H1 (cell line): ENCODE measurements at regions not wholly inside any gene's neighbourhood (a gene's known extent, or its start where the extent isn't known, plus 50 kb on each side); places are given as distances from the start of the nearest gene placed in this dataset.

Source experiments
- CTCF ChIA-PET: fragments of 300-600 bp; sonication (Branson Sonifier 250); formaldehyde crosslinking; loops from one replicate; lab custom pipeline; 2021; ENCODE audit not compliant: partially characterized antibody; lab: Charles Lee
- POLR2A ChIA-PET: fragments of 300-600 bp; sonication (Branson Sonifier 250); formaldehyde crosslinking; loops from one replicate; lab custom pipeline; 2021; ENCODE audit warnings: inconsistent platforms; ENCODE audit not compliant: partially characterized antibody; lab: Charles Lee
- DNase-seq, 2 experiments: peaks; one replicate each; pipeline versions ENCODE4 v3.0.0 to v3.0.0-alpha.2; 2010 to 2022; ENCODE audit warnings: low spot score in 2 of 2, low read depth in 1 of 2, mixed read lengths in 1 of 2
- FAIRE-seq: peaks from 2 replicates; lab custom pipeline; 2011; peaks lifted over from hg19 to GRCh38; lab: Jason Lieb, UNC
- H2AFZ ChIP-seq: 2 replicates; pipeline ENCODE4 v1.8.1; 2012; ENCODE audit warnings: low read length, inconsistent platforms
- H2AK5ac ChIP-seq: 2 replicates; pipeline ENCODE4 v1.6.1; 2013; ENCODE audit warnings: low read depth, low read length
- H2BK120ac ChIP-seq: replicated peaks from 2 replicates; pipeline ENCODE3; 2013; ENCODE audit warnings: low read depth, low read length, inconsistent platforms
- H2BK12ac ChIP-seq: 2 replicates; pipeline ENCODE4 v1.6.1; 2013; ENCODE audit warnings: low read depth, low read length
- H2BK15ac ChIP-seq: 2 replicates; pipeline ENCODE4 v1.6.1; 2013; ENCODE audit warnings: low read length
- H2BK20ac ChIP-seq: 2 replicates; pipeline ENCODE4 v1.6.1; 2013; ENCODE audit warnings: low read length
- H2BK5ac ChIP-seq: 2 replicates; pipeline ENCODE4 v1.6.1; 2013; ENCODE audit warnings: low read depth, low read length
- H3K14ac ChIP-seq: 2 replicates; pipeline ENCODE4 v1.6.1; 2013; ENCODE audit warnings: inconsistent platforms; ENCODE audit not compliant: insufficient read length
- H3K18ac ChIP-seq: 2 replicates; pipeline ENCODE4 v1.6.1; 2013; ENCODE audit warnings: low read length; ENCODE audit errors: extremely low read depth
- H3K23ac ChIP-seq: 2 replicates; pipeline ENCODE4 v1.6.1; 2013; ENCODE audit warnings: inconsistent platforms; ENCODE audit not compliant: insufficient read length
- H3K23me2 ChIP-seq: 2 replicates; pipeline ENCODE4 v1.6.1; 2013; ENCODE audit warnings: low read depth, low read length
- H3K27ac ChIP-seq: 2 replicates; pipeline ENCODE4 v1.6.1; 2011; ENCODE audit warnings: low read depth, low read length, inconsistent platforms
- H3K27me3 ChIP-seq, 4 experiments: replicated peaks in 1 of 4; 1 replicate in 1 of 4; 2 replicates in 3 of 4; pipeline versions ENCODE4 v1.6.1 to v1.8.1; 2011 to 2013; ENCODE audit warnings: low read length in 3 of 4, mild to moderate bottlenecking in 3 of 4, inconsistent platforms in 2 of 4, mixed read lengths in 2 of 4, moderate library complexity in 1 of 4; ENCODE audit not compliant: control insufficient read depth in 3 of 4, insufficient read depth in 3 of 4; ENCODE audit errors: extremely low read depth in 1 of 4
- H3K36me3 ChIP-seq, 4 experiments: 2 replicates each; pipeline versions ENCODE4 v1.6.1 to v1.8.1; 2011 to 2013; ENCODE audit warnings: mild to moderate bottlenecking in 4 of 4, low read length in 3 of 4, moderate library complexity in 2 of 4, control low read depth in 1 of 4, inconsistent platforms in 1 of 4; ENCODE audit not compliant: insufficient read depth in 4 of 4, control insufficient read depth in 2 of 4
- H3K4ac ChIP-seq: replicated peaks from 2 replicates; pipeline ENCODE3; 2013; ENCODE audit warnings: low read length, low read depth, mixed read lengths, inconsistent platforms; ENCODE audit not compliant: insufficient read length
- H3K4me1 ChIP-seq, 4 experiments: replicated peaks in 1 of 4; 1 replicate in 1 of 4; 2 replicates in 3 of 4; pipeline versions ENCODE4 v1.6.1 to v1.8.1; 2011 to 2013; ENCODE audit warnings: low read length in 3 of 4, inconsistent platforms in 2 of 4, mixed read lengths in 1 of 4; ENCODE audit not compliant: insufficient read depth in 4 of 4, control insufficient read depth in 3 of 4
- H3K4me2 ChIP-seq, 2 experiments: 2 replicates each; pipeline versions ENCODE4 v1.6.1 to v1.8.1; 2011 to 2013; ENCODE audit warnings: low read depth in 2 of 2, low read length in 2 of 2, control low read depth in 1 of 2, inconsistent platforms in 1 of 2, mild to moderate bottlenecking in 1 of 2; ENCODE audit not compliant: insufficient read depth in 1 of 2
- H3K4me3 ChIP-seq, 4 experiments: fragments of 200-600, 300-600 bp in 1 of 4; sonication (generic), shearing (Covaris generic), sonication (Bioruptor Twin) in 1 of 4; 2 replicates each; pipeline versions ENCODE4 v1.5.1 to v1.8.1; 2011 to 2016; ENCODE audit warnings: low read length in 4 of 4, low read depth in 3 of 4, control low read depth in 2 of 4, inconsistent platforms in 2 of 4, mild to moderate bottlenecking in 2 of 4, mixed read lengths in 1 of 4, moderate library complexity in 1 of 4; ENCODE audit not compliant: insufficient read depth in 2 of 4; ENCODE audit errors: extremely low read depth in 1 of 4
- H3K56ac ChIP-seq: replicated peaks from 2 replicates; pipeline ENCODE3; 2013; ENCODE audit warnings: low read depth, mild to moderate bottlenecking, mixed read lengths, low read length, inconsistent platforms; ENCODE audit not compliant: insufficient read length
- H3K79me1 ChIP-seq: 2 replicates; pipeline ENCODE4 v1.6.1; 2013; ENCODE audit warnings: low read depth, low read length, control low read depth
- H3K79me2 ChIP-seq, 2 experiments: 2 replicates each; pipeline versions ENCODE4 v1.6.1 to v1.8.1; 2012 to 2013; ENCODE audit warnings: low read length in 2 of 2, mild to moderate bottlenecking in 2 of 2, inconsistent platforms in 1 of 2; ENCODE audit not compliant: insufficient read depth in 2 of 2, control insufficient read depth in 1 of 2
- H3K9ac ChIP-seq, 4 experiments: replicated peaks in 1 of 4; 1 replicate in 1 of 4; 2 replicates in 3 of 4; pipeline versions ENCODE4 v1.6.1 to v1.8.1; 2011 to 2013; ENCODE audit warnings: low read depth in 3 of 4, low read length in 3 of 4, control low read depth in 2 of 4, mild to moderate bottlenecking in 2 of 4, moderate library complexity in 2 of 4, inconsistent platforms in 1 of 4; ENCODE audit errors: extremely low read depth in 1 of 4
- H3K9me3 ChIP-seq, 2 experiments: 2 replicates each; pipeline versions ENCODE4 v1.6.1 to v1.8.1; 2012 to 2013; ENCODE audit warnings: mild to moderate bottlenecking in 2 of 2, moderate library complexity in 2 of 2, control low read depth in 1 of 2, inconsistent platforms in 1 of 2, low read depth in 1 of 2, low read length in 1 of 2, mixed read lengths in 1 of 2; ENCODE audit not compliant: insufficient read depth in 2 of 2
- H4K20me1 ChIP-seq, 2 experiments: replicated peaks in 1 of 2; 2 replicates each; pipeline versions ENCODE3 to v1.8.1; 2011 to 2013; ENCODE audit warnings: inconsistent platforms in 2 of 2, low read length in 2 of 2, mild to moderate bottlenecking in 1 of 2; ENCODE audit not compliant: insufficient read depth in 2 of 2, control insufficient read depth in 1 of 2
- H4K5ac ChIP-seq: 2 replicates; pipeline ENCODE4 v1.6.1; 2013; ENCODE audit warnings: low read length, low read depth, mixed read lengths, inconsistent platforms; ENCODE audit not compliant: insufficient read length
- H4K8ac ChIP-seq: 2 replicates; pipeline ENCODE4 v1.8.0; 2013; ENCODE audit warnings: mild to moderate bottlenecking, moderate library complexity, low read length, inconsistent platforms; ENCODE audit not compliant: insufficient read depth; ENCODE audit errors: extremely low read depth
- H4K91ac ChIP-seq: replicated peaks from 2 replicates; pipeline ENCODE3; 2013; ENCODE audit warnings: low read length, mixed read lengths, inconsistent platforms; ENCODE audit not compliant: insufficient read length
- CBX8 ChIP-seq: fragments of 300-800, 300-1000 bp; sonication (generic); IDR thresholded peaks from 2 replicates; pipeline ENCODE4 v1.7.1; 2016; ENCODE audit warnings: low read depth, low read length, borderline replicate concordance
- GABPA ChIP-seq: IDR thresholded peaks from 2 replicates; pipeline ENCODE4 v1.6.1; 2011; ENCODE audit warnings: mild to moderate bottlenecking, low read length, moderate library complexity, borderline replicate concordance; ENCODE audit not compliant: insufficient read depth
- WGBS, 2 experiments: shearing (Covaris generic) in 1 of 2; methylation state at CpG; one replicate each; pipeline versions ENCODE4 v1.1.6 to v1.1.7; 2013 to 2015; ENCODE audit warnings: low lambda C conversion rate in 2 of 2, mixed read lengths in 2 of 2, inconsistent platforms in 1 of 2, low coverage in 1 of 2, missing lambda C conversion rate in 1 of 2; ENCODE audit not compliant: insufficient replicate concordance in 2 of 2, insufficient coverage in 1 of 2, insufficient read length in 1 of 2; ENCODE audit errors: extremely low coverage in 1 of 2, missing lambda C conversion rate in 1 of 2; 5-methylcytosine and 5-hydroxymethylcytosine counted together

- Histone ChIP-seq H3K23ac (no peak overlapping the region), H4K20me1 (no peaks in the 10 kb centered on the region), H4K5ac (no peak overlapping the region), H3K4me3 (no peak overlapping the region), H4K91ac (no peak overlapping the region), H2BK12ac (no peak overlapping the region), H3K79me2 (no peaks in the 10 kb centered on the region), H3K27ac (no peak overlapping the region), H3K18ac (no peak overlapping the region), H3K9me3 (no peaks in the 10 kb centered on the region), H2BK15ac (no peak overlapping the region), H2BK120ac (no peak overlapping the region), H2AK5ac (no peak overlapping the region), H4K8ac (no peak overlapping the region), H3K14ac (no peak overlapping the region), H2BK20ac (no peak overlapping the region), H3K4me2 (no peak overlapping the region), H3K56ac (no peak overlapping the region), H3K79me1 (no peaks in the 10 kb centered on the region), H3K4ac (no peak overlapping the region), H3K27me3 (no peaks in the 10 kb centered on the region), H3K23me2 (no peaks in the 10 kb centered on the region), H2BK5ac (no peak overlapping the region), H3K9ac (no peak overlapping the region), H3K4me1 (peaks cover 0 to 4% (median 0%) of the 10 kb centered on the region in 4 experiments; a peak in 1 of 7 replicates), H2AFZ (peak overlapping the region; percentile 60; the same call in 1 of the 2 replicates), H3K36me3 (no peaks in the 10 kb centered on the region)
- CTCF ChIA-PET: interaction anchor here (0.6 kb wide), 1 partner anchor 12 kb away, joined by 3 read pairs; no protein-coding TSS in a partner anchor
- POLR2A ChIA-PET: no interaction called here
- 81% methylated on average over 11 of the region's 11 CpGs; no CpG with 5 or more reads in 1 of the 2 experiments for WGBS, 2 experiments
- no peak for FAIRE-seq
- DNase-seq: no peak
- TF ChIP-seq CBX8 (no peak), GABPA (no peak)
These were observed 324.5 kb downstream of the PHF14 start for GRCh38 chr7:11298220-11298619.
